D721Med (cell line): ENCODE measurements at regions not wholly inside any gene's neighbourhood (a gene's known extent, or its start where the extent isn't known, plus 50 kb on each side); places are given as distances from the start of the nearest gene placed in this dataset.

Experiments used
- DNase-seq: peaks from one replicate; pipeline ENCODE4 v3.0.0; 2011; ENCODE audit warnings: low spot score; ENCODE audit not compliant: insufficient read length
- FAIRE-seq: peaks from 2 replicates; lab custom pipeline; 2011; peaks lifted over from hg19 to GRCh38; lab: Jason Lieb, UNC
- TF ChIP-seq, protein P1 (sequence below): IDR thresholded peaks from 2 replicates; pipeline ENCODE4 v1.5.1; 2012; ENCODE audit warnings: mild to moderate bottlenecking, control low read depth; ENCODE audit not compliant: insufficient read depth; ENCODE audit errors: missing control alignments

DNA sequence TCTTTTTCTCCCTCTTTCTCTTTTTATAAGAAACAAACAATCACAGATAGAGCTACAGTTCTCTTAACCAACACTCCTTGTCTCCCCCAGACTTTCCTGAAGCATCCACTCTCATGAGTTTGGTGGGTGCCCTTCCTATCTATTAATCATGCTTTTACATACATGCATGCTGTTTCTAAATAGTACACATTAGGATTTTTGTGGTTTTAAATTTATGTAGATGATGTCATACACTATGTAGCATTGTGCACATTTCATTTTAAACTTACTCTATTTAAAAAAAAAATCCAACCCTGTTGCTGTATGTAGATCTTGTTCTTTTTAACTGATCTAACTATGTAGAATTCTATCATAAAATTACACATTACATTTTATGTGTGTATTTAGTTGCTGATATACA, 104.3 kb upstream of the MRPS22 start:
- no peak for DNase-seq
- FAIRE-seq, result no peak
- TF ChIP-seq, protein P1, sequence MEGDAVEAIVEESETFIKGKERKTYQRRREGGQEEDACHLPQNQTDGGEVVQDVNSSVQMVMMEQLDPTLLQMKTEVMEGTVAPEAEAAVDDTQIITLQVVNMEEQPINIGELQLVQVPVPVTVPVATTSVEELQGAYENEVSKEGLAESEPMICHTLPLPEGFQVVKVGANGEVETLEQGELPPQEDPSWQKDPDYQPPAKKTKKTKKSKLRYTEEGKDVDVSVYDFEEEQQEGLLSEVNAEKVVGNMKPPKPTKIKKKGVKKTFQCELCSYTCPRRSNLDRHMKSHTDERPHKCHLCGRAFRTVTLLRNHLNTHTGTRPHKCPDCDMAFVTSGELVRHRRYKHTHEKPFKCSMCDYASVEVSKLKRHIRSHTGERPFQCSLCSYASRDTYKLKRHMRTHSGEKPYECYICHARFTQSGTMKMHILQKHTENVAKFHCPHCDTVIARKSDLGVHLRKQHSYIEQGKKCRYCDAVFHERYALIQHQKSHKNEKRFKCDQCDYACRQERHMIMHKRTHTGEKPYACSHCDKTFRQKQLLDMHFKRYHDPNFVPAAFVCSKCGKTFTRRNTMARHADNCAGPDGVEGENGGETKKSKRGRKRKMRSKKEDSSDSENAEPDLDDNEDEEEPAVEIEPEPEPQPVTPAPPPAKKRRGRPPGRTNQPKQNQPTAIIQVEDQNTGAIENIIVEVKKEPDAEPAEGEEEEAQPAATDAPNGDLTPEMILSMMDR, result no peak

DNA sequence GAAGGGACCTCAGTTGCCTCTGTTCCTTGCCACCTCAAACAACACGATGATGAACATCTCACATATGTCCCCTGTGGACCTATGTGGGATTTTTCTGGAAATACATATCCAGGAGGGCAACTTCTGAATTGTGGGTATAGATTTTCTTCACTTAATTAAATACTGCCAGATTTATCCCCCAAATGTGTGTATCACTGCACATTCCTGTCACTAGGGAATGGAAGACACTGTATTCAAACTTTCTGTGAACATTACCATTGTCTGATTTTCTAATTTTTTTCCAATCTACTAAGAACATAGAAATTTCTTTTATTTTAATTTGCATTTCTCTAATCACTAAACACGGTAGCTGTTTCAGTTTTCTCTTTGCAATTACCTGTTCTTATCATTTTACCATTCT, 102.0 kb upstream of the MRPS22 start:
- no peak for DNase-seq
- no peak for FAIRE-seq
- TF ChIP-seq, protein P1, result no peak

DNA sequence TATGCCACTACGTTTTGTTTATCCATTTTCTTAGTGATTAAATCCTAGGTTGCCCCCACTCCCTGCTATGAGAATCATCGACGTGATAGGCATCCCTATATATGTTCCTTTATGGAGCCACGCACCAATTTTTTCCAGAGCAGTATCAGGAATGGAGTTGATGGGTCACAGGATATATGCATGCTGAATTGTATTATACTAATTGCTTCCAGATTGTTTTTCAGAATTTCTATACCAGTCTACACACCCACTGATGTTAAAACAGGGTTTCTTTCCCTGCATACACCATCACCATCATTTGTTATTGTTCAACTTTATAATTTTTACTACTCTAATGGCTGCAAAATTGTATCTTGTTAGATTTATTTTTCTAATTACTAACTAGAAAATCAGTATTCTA, 100.1 kb upstream of the MRPS22 start:
- DNase-seq (no peak), FAIRE-seq (no peak)
- TF ChIP-seq, protein P1, result no peak

DNA sequence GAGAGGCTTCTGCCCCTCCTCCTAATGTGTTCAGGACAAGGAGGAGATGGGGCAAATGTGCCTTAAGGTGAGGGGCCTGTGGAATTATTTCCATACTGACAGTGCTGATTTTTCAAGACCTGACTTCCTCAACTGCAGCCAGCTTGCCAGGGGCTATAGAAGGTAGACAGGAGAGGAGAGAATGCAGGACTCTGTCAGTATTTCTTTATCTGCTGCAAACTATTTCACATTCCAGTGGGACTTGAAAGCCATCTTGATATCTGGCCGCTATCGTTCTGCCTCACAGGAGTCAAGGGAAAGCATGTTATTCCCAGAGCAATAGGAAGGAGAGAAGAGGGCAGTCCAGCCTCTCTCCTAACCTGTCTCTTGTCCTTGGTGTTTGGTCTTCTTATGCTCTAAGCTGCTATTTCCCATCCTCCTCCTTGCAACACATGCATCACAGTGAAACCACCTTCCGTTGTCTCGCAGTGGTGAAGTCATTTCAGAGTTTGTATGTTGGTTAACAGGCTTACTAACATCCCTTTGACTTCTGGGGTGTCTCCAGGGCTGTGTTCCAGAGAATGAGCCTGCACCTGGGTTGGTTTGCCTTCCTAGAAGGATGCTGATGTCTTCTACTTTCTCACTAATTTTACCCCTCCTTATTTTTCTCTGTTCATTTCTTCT, 95.1 kb upstream of the MRPS22 start:
- DNase-seq (no peak), FAIRE-seq (no peak)
- TF ChIP-seq, protein P1, result no peak

DNA sequence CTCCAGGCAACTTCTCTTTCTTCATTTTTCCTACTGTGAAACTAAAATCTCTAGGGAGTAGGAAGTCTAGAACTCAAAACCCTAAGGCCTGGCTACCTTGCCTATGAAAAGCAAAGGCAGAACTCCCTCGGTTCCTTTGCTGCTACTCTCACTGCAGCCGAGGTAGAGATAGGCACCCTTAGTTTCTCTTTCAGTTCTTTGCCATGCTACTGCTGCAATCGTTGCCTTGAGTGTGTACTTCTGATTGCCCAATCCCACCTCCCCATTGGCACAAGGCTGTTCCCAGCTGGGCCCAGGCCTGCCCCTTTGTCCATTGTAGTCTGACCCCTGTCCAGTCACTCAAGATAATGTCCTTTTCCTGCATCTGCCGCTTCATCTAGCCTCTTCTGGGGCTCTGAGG, 92.3 kb upstream of the MRPS22 start:
- TF ChIP-seq, protein P1, result no peak
- FAIRE-seq (no peak), DNase-seq (no peak)

DNA sequence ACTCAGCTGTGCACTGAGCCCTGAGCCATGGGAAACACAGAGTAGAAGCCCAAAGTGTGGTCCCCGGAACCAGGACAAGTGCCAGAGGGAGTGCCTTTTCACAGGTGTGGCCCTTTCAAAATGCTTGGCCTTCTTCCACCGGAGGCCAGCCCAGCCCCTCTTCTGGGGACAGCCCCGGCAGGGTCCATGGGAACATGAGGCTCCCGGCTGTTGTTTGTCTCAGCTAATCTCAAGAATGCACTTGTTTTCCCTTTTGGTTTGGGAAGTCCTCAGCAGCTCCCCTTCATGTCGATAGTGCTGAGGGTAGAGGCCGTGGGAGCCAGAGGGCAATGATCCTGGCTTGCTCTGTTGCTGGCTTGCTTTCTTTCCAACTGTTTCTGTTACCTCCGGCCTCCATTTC, 91.1 kb upstream of the MRPS22 start:
- DNase-seq, result no peak
- TF ChIP-seq, protein P1, result no peak
- FAIRE-seq, result no peak

DNA sequence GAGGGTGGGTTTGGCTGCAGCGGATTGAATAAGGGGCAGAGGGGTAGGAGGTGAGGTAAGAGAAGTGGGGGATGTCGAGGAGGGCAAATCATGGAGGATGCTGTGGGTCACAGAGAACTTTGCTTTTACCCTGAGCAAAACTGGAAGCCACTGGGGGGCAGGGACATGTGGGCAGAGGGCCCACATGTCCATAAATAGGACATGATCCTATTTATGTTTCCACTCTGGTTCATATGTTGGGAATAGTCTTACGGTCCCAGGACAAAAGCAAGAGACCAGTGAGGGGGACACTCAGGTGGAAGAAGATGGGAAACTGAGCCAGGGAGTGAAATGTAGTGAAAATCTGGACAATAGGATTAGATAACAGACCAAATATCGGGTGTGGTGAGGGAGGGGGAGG, 85.5 kb upstream of the MRPS22 start:
- TF ChIP-seq, protein P1, result no peak
- no peak for FAIRE-seq

More for the DNA sequence above, 85.5 kb upstream of the MRPS22 start:
- DNase-seq, result no peak
